ENCODE measurements at regions not wholly inside any gene's neighbourhood (a gene's known extent, or its start where the extent isn't known, plus 50 kb on each side); places are given as distances from the start of the nearest gene placed in this dataset.

- no peaks in the 10 kb centered on the region for H3K9me3 ChIP-seq (ENCODE audit: control insufficient read depth, insufficient read depth, low read length)
Observed at GRCh38 chr21:18191139-18191538, 53.5 kb upstream of the CHODL start.

DNA sequence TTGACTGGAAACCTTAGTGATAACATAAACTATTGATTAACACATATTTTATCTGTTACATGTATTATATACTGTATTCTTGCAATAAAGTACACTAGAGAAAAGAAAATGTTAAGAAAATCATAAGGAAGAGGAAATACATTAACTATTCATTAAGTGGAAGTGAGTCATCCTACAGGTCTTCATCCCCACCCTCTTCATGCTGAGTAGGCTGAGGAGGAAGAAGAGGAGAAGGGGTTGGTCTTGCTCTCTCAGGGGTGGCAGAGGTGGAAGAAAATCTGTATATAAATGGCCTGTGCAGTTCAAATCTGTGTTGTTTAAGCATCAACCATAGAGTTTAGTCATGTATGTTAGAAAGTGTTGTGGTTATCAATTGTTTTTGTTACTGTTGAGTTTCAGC, 66.1 kb upstream of the CHODL start:
- no peak for DNase-seq (ENCODE audit: low read depth, low spot score)
- H3K27ac ChIP-seq (ENCODE audit: low read length), result no peak overlapping the region
- no peaks in the 10 kb centered on the region for H3K36me3 ChIP-seq (ENCODE audit: control insufficient read depth, insufficient read depth, low read length)
- no peaks in the 10 kb centered on the region for H3K27me3 ChIP-seq (ENCODE audit: control insufficient read depth, insufficient read depth, low read length)
- no peaks in the 10 kb centered on the region for H3K9me3 ChIP-seq (ENCODE audit: control insufficient read depth, insufficient read depth, low read length)
- H3K4me3 ChIP-seq (ENCODE audit: low read length), result no peak overlapping the region
- H3K4me1 ChIP-seq (ENCODE audit: control insufficient read depth, insufficient read depth, low read length), result no peaks in the 10 kb centered on the region

More at GRCh38 chr21:18191139-18191538, 53.5 kb upstream of the CHODL start:
- no peak for DNase-seq (ENCODE audit: low read depth, low spot score)
- H3K4me3 ChIP-seq (ENCODE audit: low read length), result no peak overlapping the region
- no peak overlapping the region for H3K27ac ChIP-seq (ENCODE audit: low read length)
- no peaks in the 10 kb centered on the region for H3K36me3 ChIP-seq (ENCODE audit: control insufficient read depth, insufficient read depth, low read length)
- H3K4me1 ChIP-seq (ENCODE audit: control insufficient read depth, insufficient read depth, low read length), result no peaks in the 10 kb centered on the region
- no peaks in the 10 kb centered on the region for H3K27me3 ChIP-seq (ENCODE audit: control insufficient read depth, insufficient read depth, low read length)

DNA sequence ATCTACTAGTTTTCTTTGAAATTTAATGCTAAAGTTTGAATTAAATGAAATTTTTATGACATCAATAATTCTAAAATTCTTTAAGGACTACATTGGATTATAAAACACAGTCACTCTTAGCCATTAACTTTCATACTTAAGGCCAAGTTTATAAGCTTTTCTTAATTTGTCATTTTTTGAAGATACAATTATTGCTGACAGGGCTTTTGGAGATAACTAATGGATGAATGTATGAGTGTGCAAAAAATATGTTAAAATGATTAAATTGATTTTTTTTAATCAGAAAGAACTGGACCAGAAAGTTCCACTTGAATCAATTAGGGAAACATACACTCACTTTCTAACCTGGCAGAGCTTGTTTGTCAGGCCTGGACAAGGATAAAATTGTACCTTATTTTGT, 70.3 kb upstream of the CHODL start:
- Histone ChIP-seq H3K27me3 (ENCODE audit: control insufficient read depth, insufficient read depth, low read length) (no peaks in the 10 kb centered on the region), H3K9me3 (ENCODE audit: control insufficient read depth, insufficient read depth, low read length) (no peaks in the 10 kb centered on the region), H3K4me3 (ENCODE audit: low read length) (no peak overlapping the region), H3K27ac (ENCODE audit: low read length) (no peak overlapping the region), H3K36me3 (ENCODE audit: control insufficient read depth, insufficient read depth, low read length) (no peaks in the 10 kb centered on the region), H3K4me1 (ENCODE audit: control insufficient read depth, insufficient read depth, low read length) (no peaks in the 10 kb centered on the region)
- no peak for DNase-seq (ENCODE audit: low read depth, low spot score)

GRCh38 chr21:18170829-18171228, 73.8 kb upstream of the CHODL start:
- no peak overlapping the region for H3K27ac ChIP-seq (ENCODE audit: low read length)
- no CpG with 5 or more reads among the region's 2 CpGs for WGBS (ENCODE audit: insufficient coverage, insufficient read length)
- H3K9me3 ChIP-seq (ENCODE audit: control insufficient read depth, insufficient read depth, low read length), result no peaks in the 10 kb centered on the region

GRCh38 chr21:18170221-18170620, 74.4 kb upstream of the CHODL start:
- no peak for DNase-seq (ENCODE audit: low read depth, low spot score)
- H3K9me3 ChIP-seq (ENCODE audit: control insufficient read depth, insufficient read depth, low read length), result no peaks in the 10 kb centered on the region
- no peaks in the 10 kb centered on the region for H3K4me1 ChIP-seq (ENCODE audit: control insufficient read depth, insufficient read depth, low read length)
- H3K4me3 ChIP-seq (ENCODE audit: low read length), result no peak overlapping the region
- no peaks in the 10 kb centered on the region for H3K27me3 ChIP-seq (ENCODE audit: control insufficient read depth, insufficient read depth, low read length)
- H3K27ac ChIP-seq (ENCODE audit: low read length), result no peak overlapping the region
- WGBS (ENCODE audit: insufficient coverage, insufficient read length), result 100% methylated on average over 1 of the region's 2 CpGs
- H3K36me3 ChIP-seq (ENCODE audit: control insufficient read depth, insufficient read depth, low read length), result no peaks in the 10 kb centered on the region

More at GRCh38 chr21:18170829-18171228, 73.8 kb upstream of the CHODL start:
- Histone ChIP-seq H3K27me3 (ENCODE audit: control insufficient read depth, insufficient read depth, low read length) (no peaks in the 10 kb centered on the region), H3K36me3 (ENCODE audit: control insufficient read depth, insufficient read depth, low read length) (no peaks in the 10 kb centered on the region), H3K4me3 (ENCODE audit: low read length) (no peak overlapping the region), H3K4me1 (ENCODE audit: control insufficient read depth, insufficient read depth, low read length) (no peaks in the 10 kb centered on the region)
- no peak for DNase-seq (ENCODE audit: low read depth, low spot score)

DNA sequence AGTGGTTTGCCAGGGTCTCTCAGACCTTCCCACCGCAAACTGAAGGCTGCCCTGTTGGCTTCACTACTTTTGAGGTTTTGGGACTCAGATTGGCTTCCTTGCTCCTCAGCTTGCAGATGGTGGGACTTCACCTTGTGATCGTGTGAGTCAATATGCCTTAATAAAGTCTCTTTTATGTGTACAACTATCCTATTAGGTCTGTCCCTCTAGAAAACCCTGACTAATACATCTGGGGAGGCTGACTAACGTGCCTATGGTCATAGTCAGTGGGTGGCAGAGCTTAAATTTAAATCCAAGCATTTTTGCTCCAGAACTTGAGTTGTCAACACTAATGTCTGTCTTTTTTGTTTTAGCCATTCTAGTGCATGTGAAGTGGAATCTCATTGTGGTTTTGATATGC, 76.5 kb upstream of the CHODL start:
- Histone ChIP-seq H3K9me3 (ENCODE audit: control insufficient read depth, insufficient read depth, low read length) (no peaks in the 10 kb centered on the region), H3K4me3 (ENCODE audit: low read length) (no peak overlapping the region), H3K27ac (ENCODE audit: low read length) (no peak overlapping the region), H3K36me3 (ENCODE audit: control insufficient read depth, insufficient read depth, low read length) (no peaks in the 10 kb centered on the region), H3K27me3 (ENCODE audit: control insufficient read depth, insufficient read depth, low read length) (no peaks in the 10 kb centered on the region), H3K4me1 (ENCODE audit: control insufficient read depth, insufficient read depth, low read length) (no peaks in the 10 kb centered on the region)
- no peak for DNase-seq (ENCODE audit: low read depth, low spot score)
- WGBS (ENCODE audit: insufficient coverage, insufficient read length), result no CpG with 5 or more reads among the region's 3 CpGs

DNA sequence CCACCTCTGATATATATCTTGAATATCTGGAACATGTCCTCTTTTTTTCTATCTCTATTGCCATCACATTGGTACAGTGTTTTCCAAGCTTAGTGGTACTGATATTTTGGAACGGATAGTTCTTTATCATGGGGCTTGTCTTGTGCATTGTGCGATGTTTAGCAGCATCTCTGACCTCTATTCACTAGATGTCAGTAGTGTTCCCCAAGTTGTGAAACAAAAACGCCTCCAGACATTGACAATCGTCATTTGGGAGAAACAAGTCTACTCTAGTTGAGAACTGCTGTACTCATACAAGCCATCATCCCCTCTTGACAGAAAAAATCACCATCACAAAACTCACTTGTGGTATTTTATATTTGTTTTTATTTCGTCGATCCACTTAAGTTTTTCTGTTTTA, 79.7 kb upstream of the CHODL start:
- no peaks in the 10 kb centered on the region for H3K36me3 ChIP-seq (ENCODE audit: control insufficient read depth, insufficient read depth, low read length)
- no peaks in the 10 kb centered on the region for H3K27me3 ChIP-seq (ENCODE audit: control insufficient read depth, insufficient read depth, low read length)
- H3K27ac ChIP-seq (ENCODE audit: low read length), result no peak overlapping the region
- no peak for DNase-seq (ENCODE audit: low read depth, low spot score)
- no peaks in the 10 kb centered on the region for H3K4me1 ChIP-seq (ENCODE audit: control insufficient read depth, insufficient read depth, low read length)
- no CpG with 5 or more reads among the region's 6 CpGs for WGBS (ENCODE audit: insufficient coverage, insufficient read length)
- no peaks in the 10 kb centered on the region for H3K9me3 ChIP-seq (ENCODE audit: control insufficient read depth, insufficient read depth, low read length)
- no peak overlapping the region for H3K4me3 ChIP-seq (ENCODE audit: low read length)

DNA sequence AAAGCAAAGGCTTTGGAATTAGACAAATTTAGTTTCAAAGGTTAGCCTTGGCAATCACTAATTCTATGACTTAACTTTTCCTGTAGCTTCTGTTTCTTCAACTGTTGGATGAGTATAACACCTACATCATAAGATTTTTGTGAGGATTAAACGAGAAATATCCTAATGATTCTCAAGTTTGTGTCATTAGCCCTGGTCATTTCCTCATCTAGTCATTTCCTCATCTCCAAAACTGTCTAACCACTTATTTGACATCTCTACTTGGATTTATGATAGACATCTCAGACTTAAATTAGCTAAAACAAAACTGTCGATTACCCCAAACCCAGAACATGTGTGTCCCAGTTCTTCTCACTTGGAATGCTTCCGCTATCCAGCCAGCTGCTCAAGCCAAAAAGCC, 80.2 kb upstream of the CHODL start:
- no CpG with 5 or more reads among the region's 3 CpGs for WGBS (ENCODE audit: insufficient coverage, insufficient read length)
- Histone ChIP-seq H3K9me3 (ENCODE audit: control insufficient read depth, insufficient read depth, low read length) (no peaks in the 10 kb centered on the region), H3K36me3 (ENCODE audit: control insufficient read depth, insufficient read depth, low read length) (no peaks in the 10 kb centered on the region), H3K4me1 (ENCODE audit: control insufficient read depth, insufficient read depth, low read length) (no peaks in the 10 kb centered on the region), H3K27ac (ENCODE audit: low read length) (no peak overlapping the region), H3K4me3 (ENCODE audit: low read length) (no peak overlapping the region), H3K27me3 (ENCODE audit: control insufficient read depth, insufficient read depth, low read length) (no peaks in the 10 kb centered on the region)
- no peak for DNase-seq (ENCODE audit: low read depth, low spot score)

- Histone ChIP-seq H3K36me3 (ENCODE audit: control insufficient read depth, insufficient read depth, low read length) (no peaks in the 10 kb centered on the region), H3K27me3 (ENCODE audit: control insufficient read depth, insufficient read depth, low read length) (no peaks in the 10 kb centered on the region), H3K4me1 (ENCODE audit: control insufficient read depth, insufficient read depth, low read length) (no peaks in the 10 kb centered on the region), H3K27ac (ENCODE audit: low read length) (no peak overlapping the region), H3K4me3 (ENCODE audit: low read length) (no peak overlapping the region), H3K9me3 (ENCODE audit: control insufficient read depth, insufficient read depth, low read length) (no peaks in the 10 kb centered on the region)
- DNase-seq (ENCODE audit: low read depth, low spot score), result no peak
Observed at GRCh38 chr21:18163956-18164355, 80.7 kb upstream of the CHODL start.

- Histone ChIP-seq H3K4me1 (ENCODE audit: control insufficient read depth, insufficient read depth, low read length) (no peaks in the 10 kb centered on the region), H3K9me3 (ENCODE audit: control insufficient read depth, insufficient read depth, low read length) (no peaks in the 10 kb centered on the region), H3K27ac (ENCODE audit: low read length) (no peak overlapping the region), H3K27me3 (ENCODE audit: control insufficient read depth, insufficient read depth, low read length) (no peaks in the 10 kb centered on the region), H3K4me3 (ENCODE audit: low read length) (no peak overlapping the region), H3K36me3 (ENCODE audit: control insufficient read depth, insufficient read depth, low read length) (no peaks in the 10 kb centered on the region)
- DNase-seq (ENCODE audit: low read depth, low spot score), result no peak
- no CpG with 5 or more reads among the region's 3 CpGs for WGBS (ENCODE audit: insufficient coverage, insufficient read length)
Observed at GRCh38 chr21:18161841-18162240, 82.8 kb upstream of the CHODL start.

DNA sequence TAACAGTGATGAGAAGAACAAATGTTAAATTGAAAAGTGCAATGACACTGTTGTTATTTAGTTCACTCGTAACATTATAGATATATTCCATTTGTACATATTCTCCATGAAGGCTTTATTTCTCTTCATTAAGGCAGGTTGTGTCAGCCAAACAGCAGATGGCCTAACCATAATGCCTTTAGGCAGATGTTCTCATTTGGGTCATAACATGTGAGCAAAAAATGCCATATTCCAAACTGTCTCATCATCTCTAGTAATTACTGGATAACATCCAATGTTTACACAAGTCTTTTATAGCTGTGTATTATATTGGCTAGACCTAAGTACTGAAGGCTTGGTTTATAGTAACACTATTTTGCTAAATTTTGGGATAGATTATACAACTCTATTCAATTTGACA, 87.2 kb upstream of the CHODL start:
- H3K4me1 ChIP-seq (ENCODE audit: control insufficient read depth, insufficient read depth, low read length), result no peaks in the 10 kb centered on the region; the same call in 1 of the 2 replicates
- H3K4me3 ChIP-seq (ENCODE audit: low read length), result no peak overlapping the region
- H3K27me3 ChIP-seq (ENCODE audit: control insufficient read depth, insufficient read depth, low read length), result no peaks in the 10 kb centered on the region
- no peaks in the 10 kb centered on the region for H3K9me3 ChIP-seq (ENCODE audit: control insufficient read depth, insufficient read depth, low read length)
- DNase-seq (ENCODE audit: low read depth, low spot score), result no peak
- H3K36me3 ChIP-seq (ENCODE audit: control insufficient read depth, insufficient read depth, low read length), result no peaks in the 10 kb centered on the region
- H3K27ac ChIP-seq (ENCODE audit: low read length), result no peak overlapping the region
- WGBS (ENCODE audit: insufficient coverage, insufficient read length), result no CpG with 5 or more reads among the region's 1 CpG
